ENCODE measurements at regions not wholly inside any gene's neighbourhood (a gene's known extent, or its start where the extent isn't known, plus 50 kb on each side); places are given as distances from the start of the nearest gene placed in this dataset.

DNA sequence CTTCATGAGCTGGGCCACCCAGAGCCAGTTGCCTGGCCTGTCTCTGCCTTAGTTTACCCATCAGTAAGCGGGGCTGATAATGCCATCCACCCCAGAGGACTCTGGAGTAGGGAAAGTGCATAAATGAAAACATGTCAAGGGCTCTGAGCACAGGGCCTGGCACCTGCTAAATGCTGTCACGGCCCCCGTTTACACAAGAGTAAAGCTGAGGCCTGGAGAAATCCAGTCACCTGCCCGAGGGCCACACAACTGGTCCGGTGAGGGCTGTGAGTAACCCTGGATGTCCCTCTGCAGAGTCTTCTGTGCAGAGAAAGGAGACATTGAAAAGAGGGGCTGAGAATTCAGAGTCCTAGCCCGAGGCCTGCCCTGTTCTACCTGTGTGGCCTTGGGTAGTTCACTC is 110.6 kb upstream of the ANO1 start:
- intact Hi-C loops (cut with DNase I; ENCODE audit: low total_unique reads) = no loop called here
- WGBS, 2 donors = 85 to 88% methylated on average over 6 of the region's 6 CpGs
- TF ChIP-seq POLR2A (IDR thresholded peaks at IDR 0.05) (no peak), CTCF (IDR thresholded peaks at IDR 0.05) (no peak)
- no peak overlapping the region for H3K4me3 ChIP-seq (ENCODE audit: low read depth, poor library complexity, severe bottlenecking)
- no peak for DNase-seq (ENCODE audit: low spot score in 2 of 2)

DNA sequence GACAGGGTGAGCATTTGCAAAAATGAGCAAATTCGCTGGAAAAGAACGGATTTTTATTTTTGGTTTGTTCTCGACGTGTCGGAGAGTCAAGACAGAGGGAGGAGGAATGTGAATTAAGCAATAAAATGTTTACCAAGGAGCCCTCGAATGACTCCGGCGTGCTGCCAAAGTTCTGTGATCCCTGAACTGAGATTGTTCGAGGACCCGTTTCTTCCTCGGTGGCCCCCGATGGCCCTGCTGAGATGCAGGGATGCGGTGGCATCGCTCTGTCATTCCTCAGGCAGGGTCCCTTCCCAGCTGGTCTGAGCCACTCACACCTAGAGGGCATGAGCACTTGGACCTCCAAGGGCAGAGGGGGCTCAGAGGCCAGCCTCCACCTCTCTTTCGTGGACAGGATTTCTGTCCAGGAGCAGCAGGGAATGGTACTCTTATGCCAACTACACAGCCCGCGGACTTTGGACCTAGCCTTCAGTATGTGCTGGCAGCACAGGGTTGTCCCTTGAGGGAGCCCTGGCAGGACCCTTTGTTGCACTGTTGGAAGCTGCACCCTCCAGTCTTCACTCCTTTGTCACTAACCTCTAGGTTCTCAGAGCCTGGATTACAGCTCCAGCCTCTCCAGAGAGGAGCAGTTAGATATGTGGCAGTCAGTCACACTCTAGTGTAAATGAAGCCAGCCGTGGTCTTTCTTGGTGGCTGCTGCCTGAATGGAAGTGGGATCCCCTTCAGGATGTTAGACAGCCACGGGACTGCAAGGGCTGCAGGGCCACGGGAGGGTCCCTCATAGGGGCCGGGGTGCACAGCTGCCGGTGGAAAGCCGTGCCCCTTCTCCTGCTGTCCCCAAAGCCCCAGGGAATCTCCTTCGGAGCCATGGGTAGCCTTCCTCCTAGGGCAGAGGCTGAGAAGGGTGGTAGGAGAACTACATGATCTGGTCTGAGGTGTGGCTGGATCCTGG is 109.4 kb upstream of the ANO1 start:
- H3K4me3 ChIP-seq (ENCODE audit: low read depth, poor library complexity, severe bottlenecking) = no peak overlapping the region
- 82 to 90% methylated on average over 23 of the region's 24 CpGs for WGBS, 2 donors
- no peak for DNase-seq (ENCODE audit: low spot score in 2 of 2)
- intact Hi-C loops (cut with DNase I; ENCODE audit: low total_unique reads) = no loop called here
- TF ChIP-seq POLR2A (IDR thresholded peaks at IDR 0.05) (no peak), CTCF (IDR thresholded peaks at IDR 0.05) (no peak)

GRCh38 chr11:69969890-69970784 is 108.0 kb upstream of the ANO1 start:
- no peak overlapping the region for H3K4me3 ChIP-seq (ENCODE audit: low read depth, poor library complexity, severe bottlenecking)
- TF ChIP-seq CTCF (IDR thresholded peaks at IDR 0.05) (no peak), POLR2A (IDR thresholded peaks at IDR 0.05) (no peak)
- no peak for DNase-seq (ENCODE audit: low spot score in 2 of 2)
- 54 to 60% methylated on average over 21 of the region's 21 CpGs for WGBS, 2 donors
- intact Hi-C loops (cut with DNase I; ENCODE audit: low total_unique reads) = loop anchor here (5.0 to 10.0 kb wide), 2 partner anchors 642 to 1135 kb away; no protein-coding TSS in a partner anchor

- no peak for DNase-seq (ENCODE audit: low spot score in 2 of 2)
- 90 to 93% methylated on average over 6 of the region's 6 CpGs for WGBS, 2 donors
- no peak overlapping the region for H3K4me3 ChIP-seq (ENCODE audit: low read depth, poor library complexity, severe bottlenecking)
- intact Hi-C loops (cut with DNase I; ENCODE audit: low total_unique reads) = loop anchor here (5.0 to 10.0 kb wide), 2 partner anchors 641 to 1134 kb away; no protein-coding TSS in a partner anchor
- TF ChIP-seq POLR2A (IDR thresholded peaks at IDR 0.05) = no peak
- no peak for TF ChIP-seq CTCF (IDR thresholded peaks at IDR 0.05)
Observed at GRCh38 chr11:69970785-69971535, 107.2 kb upstream of the ANO1 start.

DNA sequence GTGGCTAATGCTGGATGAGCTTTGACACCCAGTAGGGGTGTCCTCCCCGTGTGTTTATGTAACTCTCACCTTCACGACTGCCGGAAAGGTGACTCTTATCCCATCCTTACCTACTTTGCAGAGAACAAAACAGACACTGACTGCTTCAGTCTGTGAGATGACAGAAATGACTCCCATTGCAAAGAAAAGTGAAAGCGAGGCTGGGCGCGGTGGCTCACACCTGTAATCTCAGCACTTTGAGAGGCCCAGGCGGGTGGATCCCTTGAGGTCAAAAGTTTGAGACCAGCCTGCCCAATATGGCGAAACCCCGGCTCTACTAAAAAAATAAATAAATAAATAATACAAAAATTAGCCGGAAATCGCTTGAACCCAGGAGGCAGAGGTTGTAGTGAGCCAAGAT is 106.4 kb upstream of the ANO1 start:
- intact Hi-C loops (cut with DNase I; ENCODE audit: low total_unique reads) = loop anchor here (5.0 to 10.0 kb wide), 2 partner anchors 641 to 1133 kb away; no protein-coding TSS in a partner anchor
- TF ChIP-seq CTCF (IDR thresholded peaks at IDR 0.05) (no peak), POLR2A (IDR thresholded peaks at IDR 0.05) (no peak)
- WGBS, 2 donors = 87 to 94% methylated on average over 11 of the region's 11 CpGs
- no peak overlapping the region for H3K4me3 ChIP-seq (ENCODE audit: low read depth, poor library complexity, severe bottlenecking)
- no peak for DNase-seq (ENCODE audit: low spot score in 2 of 2)
